HFFc6 (cell line): ENCODE measurements at regions not wholly inside any gene's neighbourhood (a gene's known extent, or its start where the extent isn't known, plus 50 kb on each side); places are given as distances from the start of the nearest gene placed in this dataset.

Experiments used
- DNase-seq: peaks from one replicate; pipeline ENCODE4 v3.0.0-alpha.2; 2018
- H3K27ac Mint-ChIP-seq: 2 replicates; pipeline ENCODE4 v1.8.0; 2020; ENCODE audit warnings: mild to moderate bottlenecking, mixed read lengths
- H3K27me3 Mint-ChIP-seq: 2 replicates; pipeline ENCODE4 v1.8.0; 2021; ENCODE audit warnings: mild to moderate bottlenecking, moderate library complexity, mixed read lengths; ENCODE audit not compliant: insufficient read depth
- H3K36me3 Mint-ChIP-seq: 2 replicates; pipeline ENCODE4 v1.8.0; 2021; ENCODE audit warnings: low read depth, mixed read lengths
- H3K4me1 Mint-ChIP-seq: 2 replicates; pipeline ENCODE4 v1.8.0; 2020; ENCODE audit warnings: low read depth, mixed read lengths
- H3K4me3 Mint-ChIP-seq: 2 replicates; pipeline ENCODE4 v1.8.0; 2020; ENCODE audit warnings: mild to moderate bottlenecking, moderate library complexity, mixed read lengths
- H3K9me3 Mint-ChIP-seq: 2 replicates; pipeline ENCODE4 v1.8.0; 2020; ENCODE audit warnings: mild to moderate bottlenecking, mixed read lengths
- CTCF ChIP-seq: fragments of 200-600 bp; sonication (generic); IDR thresholded peaks from 2 replicates; pipeline ENCODE4 v1.5.0; 2021; ENCODE audit warnings: antibody characterized with exemption, mild to moderate bottlenecking

- no peak for DNase-seq
- no peak overlapping the region for H3K27ac Mint-ChIP-seq
- H3K4me3 Mint-ChIP-seq = no peak overlapping the region
- H3K4me1 Mint-ChIP-seq = no peaks in the 10 kb centered on the region
- H3K36me3 Mint-ChIP-seq = no peaks in the 10 kb centered on the region
- H3K27me3 Mint-ChIP-seq = no peaks in the 10 kb centered on the region
- H3K9me3 Mint-ChIP-seq = peaks cover 66% of the 10 kb centered on the region
- TF ChIP-seq CTCF = no peak
These were observed 155.5 kb upstream of the ACVR2A start for GRCh38 chr2:147689220-147689909.

GRCh38 chr2:147688242-147688641, 156.6 kb upstream of the ACVR2A start:
- DNase-seq = no peak
- Mint-ChIP-seq H3K9me3 (peaks cover 57% of the 10 kb centered on the region), H3K4me1 (no peaks in the 10 kb centered on the region), H3K27ac (no peak overlapping the region), H3K36me3 (no peaks in the 10 kb centered on the region), H3K27me3 (no peaks in the 10 kb centered on the region), H3K4me3 (no peak overlapping the region)
- TF ChIP-seq CTCF = no peak

GRCh38 chr2:147686365-147686764, 158.5 kb upstream of the ACVR2A start:
- Mint-ChIP-seq H3K4me3 (no peak overlapping the region), H3K27ac (no peak overlapping the region), H3K4me1 (no peaks in the 10 kb centered on the region), H3K27me3 (peaks cover 2% of the 10 kb centered on the region; the same call in 1 of the 2 replicates), H3K36me3 (no peaks in the 10 kb centered on the region), H3K9me3 (peaks cover 47% of the 10 kb centered on the region)
- DNase-seq = no peak
- no peak for TF ChIP-seq CTCF

- peaks cover 2% of the 10 kb centered on the region; the same call in 1 of the 2 replicates for H3K27me3 Mint-ChIP-seq
- no peak overlapping the region for H3K4me3 Mint-ChIP-seq
- H3K27ac Mint-ChIP-seq = no peak overlapping the region
- H3K4me1 Mint-ChIP-seq = no peaks in the 10 kb centered on the region
- no peaks in the 10 kb centered on the region for H3K36me3 Mint-ChIP-seq
- DNase-seq = no peak
- H3K9me3 Mint-ChIP-seq = peaks cover 37% of the 10 kb centered on the region
- TF ChIP-seq CTCF = no peak
These were observed 159.9 kb upstream of the ACVR2A start for GRCh38 chr2:147684903-147685302.

- TF ChIP-seq CTCF = no peak
- peaks cover 25% of the 10 kb centered on the region for H3K9me3 Mint-ChIP-seq
- peaks cover 2% of the 10 kb centered on the region; the same call in 1 of the 2 replicates for H3K27me3 Mint-ChIP-seq
- H3K36me3 Mint-ChIP-seq = no peaks in the 10 kb centered on the region
- no peaks in the 10 kb centered on the region for H3K4me1 Mint-ChIP-seq
- H3K4me3 Mint-ChIP-seq = no peak overlapping the region
- no peak for DNase-seq
- no peak overlapping the region for H3K27ac Mint-ChIP-seq
These were observed 161.4 kb upstream of the ACVR2A start for GRCh38 chr2:147683380-147683779.
